ENCODE measurements at regions not wholly inside any gene's neighbourhood (a gene's known extent, or its start where the extent isn't known, plus 50 kb on each side); places are given as distances from the start of the nearest gene placed in this dataset.

DNA sequence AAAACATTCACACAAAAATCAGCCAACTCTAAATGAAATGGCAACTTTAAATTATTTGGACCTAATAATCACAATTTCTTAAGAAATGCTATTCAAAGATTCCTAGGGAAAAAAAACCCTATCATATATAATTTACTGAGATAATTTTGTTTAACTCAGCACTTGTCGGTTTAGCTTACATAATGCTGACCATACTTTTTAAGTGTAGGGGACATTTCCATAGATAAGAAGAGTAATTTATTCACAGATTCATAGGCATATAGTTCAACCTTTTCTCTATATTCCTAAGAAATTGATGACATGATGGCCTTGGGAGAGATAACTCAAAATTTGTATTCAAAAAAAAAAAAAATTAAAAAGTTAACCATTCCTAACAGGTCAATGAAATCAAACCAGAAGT, 260.8 kb upstream of the PGRMC2 start:
- DNase-seq (ENCODE audit: low spot score), result no peak
- H3K27ac Mint-ChIP-seq (ENCODE audit: unreplicated experiment), result no peak overlapping the region
- peaks cover 32% of the 10 kb centered on the region for H3K4me1 Mint-ChIP-seq (ENCODE audit: low read depth)
- peaks cover 10% of the 10 kb centered on the region for H3K9me3 Mint-ChIP-seq (ENCODE audit: low read depth)
- TF ChIP-seq CTCF (IDR thresholded peaks at IDR 0.05), result no peak
- no peak overlapping the region for H3K4me3 Mint-ChIP-seq (ENCODE audit: unreplicated experiment)
- H3K27me3 Mint-ChIP-seq (ENCODE audit: low read depth), result no peaks in the 10 kb centered on the region
- peaks cover 2% of the 10 kb centered on the region for H3K36me3 Mint-ChIP-seq (ENCODE audit: low read depth)

DNA sequence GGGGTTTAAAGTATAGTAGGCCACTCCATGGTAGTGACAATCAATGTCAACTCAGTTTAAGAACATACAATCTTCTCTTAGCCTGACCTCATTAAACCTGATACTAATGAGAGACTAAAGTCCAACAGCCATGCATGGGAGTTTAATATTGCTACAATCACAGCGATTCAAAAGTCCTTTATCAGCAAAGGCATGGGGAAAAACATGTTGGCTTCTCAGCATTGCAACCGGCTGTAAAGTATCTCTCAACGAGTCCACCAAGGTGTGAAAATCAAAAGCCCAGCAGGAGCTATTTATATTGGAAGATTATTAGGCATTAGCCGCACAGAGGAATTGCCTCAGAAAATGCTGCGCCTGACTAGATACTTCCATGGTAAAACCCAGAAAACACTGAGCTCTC, 256.7 kb upstream of the PGRMC2 start:
- DNase-seq (ENCODE audit: low spot score), result no peak
- Mint-ChIP-seq H3K9me3 (ENCODE audit: low read depth) (no peaks in the 10 kb centered on the region), H3K4me1 (ENCODE audit: low read depth) (peaks cover 14% of the 10 kb centered on the region), H3K4me3 (ENCODE audit: unreplicated experiment) (no peak overlapping the region), H3K27ac (ENCODE audit: unreplicated experiment) (no peak overlapping the region), H3K36me3 (ENCODE audit: low read depth) (no peaks in the 10 kb centered on the region), H3K27me3 (ENCODE audit: low read depth) (no peaks in the 10 kb centered on the region)
- TF ChIP-seq CTCF (IDR thresholded peaks at IDR 0.05), result no peak

GRCh38 chr4:128543696-128544095, 256.1 kb upstream of the PGRMC2 start:
- no peak for TF ChIP-seq CTCF (IDR thresholded peaks at IDR 0.05)
- peaks cover 14% of the 10 kb centered on the region for H3K4me1 Mint-ChIP-seq (ENCODE audit: low read depth)
- H3K9me3 Mint-ChIP-seq (ENCODE audit: low read depth), result no peaks in the 10 kb centered on the region
- no peaks in the 10 kb centered on the region for H3K36me3 Mint-ChIP-seq (ENCODE audit: low read depth)
- no peak overlapping the region for H3K27ac Mint-ChIP-seq (ENCODE audit: unreplicated experiment)
- no peak for DNase-seq (ENCODE audit: low spot score)
- no peak overlapping the region for H3K4me3 Mint-ChIP-seq (ENCODE audit: unreplicated experiment)
- H3K27me3 Mint-ChIP-seq (ENCODE audit: low read depth), result no peaks in the 10 kb centered on the region

DNA sequence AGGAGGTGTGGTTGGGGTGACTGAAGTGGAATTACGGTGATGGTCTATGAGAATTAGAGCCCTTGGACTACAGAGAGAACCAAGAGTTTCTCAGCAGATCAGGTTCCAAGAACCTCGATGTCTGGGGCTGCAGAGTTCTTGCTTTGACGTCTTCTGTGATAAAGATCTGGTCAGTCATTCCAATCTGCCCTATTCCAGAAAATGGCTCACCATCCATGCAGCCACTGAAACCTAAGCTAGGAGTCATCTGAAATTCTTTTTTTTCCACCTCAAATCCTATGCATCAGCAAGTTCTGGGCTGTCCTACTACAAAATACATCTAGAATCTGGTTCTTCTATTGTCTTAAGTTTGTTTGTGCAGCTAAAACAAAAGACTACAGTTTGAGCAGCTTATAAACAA, 254.4 kb upstream of the PGRMC2 start:
- H3K27ac Mint-ChIP-seq (ENCODE audit: unreplicated experiment), result no peak overlapping the region
- no peak for DNase-seq (ENCODE audit: low spot score)
- H3K27me3 Mint-ChIP-seq (ENCODE audit: low read depth), result no peaks in the 10 kb centered on the region
- H3K4me3 Mint-ChIP-seq (ENCODE audit: unreplicated experiment), result no peak overlapping the region
- no peaks in the 10 kb centered on the region for H3K9me3 Mint-ChIP-seq (ENCODE audit: low read depth)
- TF ChIP-seq CTCF (IDR thresholded peaks at IDR 0.05), result no peak
- no peaks in the 10 kb centered on the region for H3K36me3 Mint-ChIP-seq (ENCODE audit: low read depth)
- H3K4me1 Mint-ChIP-seq (ENCODE audit: low read depth), result peaks cover 15% of the 10 kb centered on the region

GRCh38 chr4:128540122-128540521, 252.5 kb upstream of the PGRMC2 start:
- no peak for TF ChIP-seq CTCF (IDR thresholded peaks at IDR 0.05)
- Mint-ChIP-seq H3K27ac (ENCODE audit: unreplicated experiment) (no peak overlapping the region), H3K36me3 (ENCODE audit: low read depth) (no peaks in the 10 kb centered on the region), H3K9me3 (ENCODE audit: low read depth) (no peaks in the 10 kb centered on the region), H3K4me3 (ENCODE audit: unreplicated experiment) (no peak overlapping the region), H3K4me1 (ENCODE audit: low read depth) (peaks cover 22% of the 10 kb centered on the region), H3K27me3 (ENCODE audit: low read depth) (no peaks in the 10 kb centered on the region)
- DNase-seq (ENCODE audit: low spot score), result no peak
